Rectal smooth muscle tissue (tissue), 1 donor: ENCODE measurements at regions not wholly inside any gene's neighbourhood (a gene's known extent, or its start where the extent isn't known, plus 50 kb on each side); places are given as distances from the start of the nearest gene placed in this dataset.

Experiments
- H3K27ac ChIP-seq: one replicate; pipeline ENCODE4 v1.7.0; 2013; ENCODE audit warnings: low read depth, low read length, inconsistent platforms
- H3K27me3 ChIP-seq: one replicate; pipeline ENCODE4 v1.7.0; 2013; ENCODE audit warnings: low read length; ENCODE audit not compliant: control insufficient read depth, insufficient read depth
- H3K36me3 ChIP-seq: one replicate; pipeline ENCODE4 v1.7.0; 2013; ENCODE audit warnings: low read length; ENCODE audit not compliant: control insufficient read depth, insufficient read depth
- H3K4me1 ChIP-seq: one replicate; pipeline ENCODE4 v1.7.0; 2013; ENCODE audit warnings: low read length; ENCODE audit not compliant: control insufficient read depth, insufficient read depth
- H3K4me3 ChIP-seq: one replicate; pipeline ENCODE4 v1.7.0; 2013; ENCODE audit warnings: low read length
- H3K9ac ChIP-seq: one replicate; pipeline ENCODE4 v1.7.0; 2013; ENCODE audit warnings: low read length

DNA sequence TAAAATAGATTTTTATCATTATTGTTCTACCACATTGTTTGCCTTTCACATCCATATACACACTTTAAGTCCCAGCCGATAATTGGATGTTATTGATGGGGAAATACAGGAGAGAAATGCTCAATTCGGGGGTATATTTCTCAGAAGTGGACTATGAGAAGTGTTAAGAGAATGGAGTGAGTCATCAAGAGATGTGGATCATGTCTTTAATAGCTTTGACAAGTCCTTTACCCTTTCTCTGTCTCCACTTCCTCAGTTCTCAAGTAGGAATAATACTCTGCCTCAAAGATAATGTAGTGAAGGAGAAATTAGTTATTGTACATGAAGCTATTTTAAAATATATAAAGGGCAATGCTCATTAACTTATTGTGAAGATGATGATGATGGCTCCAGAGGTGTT, 1017.6 kb upstream of the PIK3C3 start:
- no peak overlapping the region for H3K4me3 ChIP-seq
- no peak overlapping the region for H3K9ac ChIP-seq
- no peaks in the 10 kb centered on the region for H3K36me3 ChIP-seq

DNA sequence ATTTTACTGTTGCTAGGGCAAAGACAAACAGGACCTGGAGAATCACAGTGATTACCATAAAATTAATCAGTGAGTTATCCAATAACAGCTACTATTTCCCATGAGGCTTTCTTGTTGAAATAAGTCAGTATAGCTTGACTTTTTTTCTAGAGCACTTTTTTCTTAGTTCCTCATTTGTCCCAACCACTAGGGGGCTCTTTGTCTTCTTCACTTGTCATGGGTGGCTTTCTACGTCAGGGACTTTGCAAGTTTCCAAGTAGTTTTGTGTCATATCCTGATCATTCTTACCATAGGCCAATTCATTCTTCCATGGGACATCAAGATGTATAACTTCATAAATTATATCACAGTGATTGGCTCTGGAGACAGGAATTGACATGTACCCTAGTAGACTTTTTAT, 1019.6 kb upstream of the PIK3C3 start:
- Histone ChIP-seq H3K36me3 (no peaks in the 10 kb centered on the region), H3K4me3 (no peak overlapping the region), H3K9ac (no peak overlapping the region), H3K4me1 (no peaks in the 10 kb centered on the region), H3K27ac (no peak overlapping the region), H3K27me3 (no peaks in the 10 kb centered on the region)

More for the DNA sequence above, 1017.6 kb upstream of the PIK3C3 start:
- no peak overlapping the region for H3K27ac ChIP-seq
- no peaks in the 10 kb centered on the region for H3K27me3 ChIP-seq
- no peaks in the 10 kb centered on the region for H3K4me1 ChIP-seq

GRCh38 chr18:40932862-40933261, 1022.2 kb upstream of the PIK3C3 start:
- Histone ChIP-seq H3K27me3 (no peaks in the 10 kb centered on the region), H3K4me3 (no peak overlapping the region), H3K36me3 (no peaks in the 10 kb centered on the region), H3K9ac (no peak overlapping the region), H3K27ac (no peak overlapping the region), H3K4me1 (no peaks in the 10 kb centered on the region)

- Histone ChIP-seq H3K4me3 (no peak overlapping the region), H3K4me1 (no peaks in the 10 kb centered on the region), H3K27ac (no peak overlapping the region), H3K27me3 (no peaks in the 10 kb centered on the region), H3K36me3 (no peaks in the 10 kb centered on the region), H3K9ac (no peak overlapping the region)
These were observed 1024.7 kb upstream of the PIK3C3 start for GRCh38 chr18:40930211-40930882.

GRCh38 chr18:40929399-40929798, 1025.6 kb upstream of the PIK3C3 start:
- no peaks in the 10 kb centered on the region for H3K4me1 ChIP-seq
- H3K27ac ChIP-seq = no peak overlapping the region
- no peaks in the 10 kb centered on the region for H3K36me3 ChIP-seq
- no peaks in the 10 kb centered on the region for H3K27me3 ChIP-seq
- H3K9ac ChIP-seq = no peak overlapping the region
- no peak overlapping the region for H3K4me3 ChIP-seq

GRCh38 chr18:40926679-40927078, 1028.4 kb upstream of the PIK3C3 start:
- Histone ChIP-seq H3K36me3 (no peaks in the 10 kb centered on the region), H3K4me3 (no peak overlapping the region), H3K4me1 (no peaks in the 10 kb centered on the region), H3K27ac (no peak overlapping the region), H3K27me3 (no peaks in the 10 kb centered on the region), H3K9ac (no peak overlapping the region)

DNA sequence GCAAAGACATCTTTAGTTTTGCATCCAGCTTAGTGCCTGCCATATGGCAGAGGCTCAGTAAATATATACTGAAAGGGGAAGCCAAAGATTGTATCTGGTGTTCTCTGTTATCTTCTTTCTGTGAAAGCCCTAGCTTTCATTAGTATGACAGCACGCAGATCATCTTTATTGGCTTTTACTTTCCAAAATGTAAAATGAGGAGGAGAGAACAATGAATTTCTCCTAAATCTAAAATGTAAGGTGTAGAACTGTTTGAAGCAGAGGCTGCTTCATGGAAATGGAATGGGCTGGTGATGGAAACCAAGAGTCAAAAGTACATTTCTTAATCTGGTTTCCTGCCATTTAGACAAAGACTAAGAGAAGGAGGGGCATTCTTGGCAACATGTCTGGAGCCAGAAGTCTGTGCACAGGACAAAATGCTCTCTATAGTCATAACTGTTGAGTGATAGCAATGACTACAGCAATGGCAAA, 1029.9 kb upstream of the PIK3C3 start:
- Histone ChIP-seq H3K27ac (no peak overlapping the region), H3K9ac (no peak overlapping the region), H3K36me3 (no peaks in the 10 kb centered on the region), H3K27me3 (no peaks in the 10 kb centered on the region), H3K4me3 (no peak overlapping the region), H3K4me1 (no peaks in the 10 kb centered on the region)

- Histone ChIP-seq H3K4me3 (no peak overlapping the region), H3K27me3 (no peaks in the 10 kb centered on the region), H3K27ac (no peak overlapping the region), H3K4me1 (no peaks in the 10 kb centered on the region), H3K36me3 (no peaks in the 10 kb centered on the region), H3K9ac (no peak overlapping the region)
These were observed 1033.0 kb upstream of the PIK3C3 start for GRCh38 chr18:40921845-40922629.

- Histone ChIP-seq H3K9ac (no peak overlapping the region), H3K4me3 (no peak overlapping the region), H3K36me3 (no peaks in the 10 kb centered on the region), H3K27ac (no peak overlapping the region), H3K4me1 (no peaks in the 10 kb centered on the region), H3K27me3 (no peaks in the 10 kb centered on the region)
These were observed 1038.0 kb upstream of the PIK3C3 start for GRCh38 chr18:40917056-40917455.

DNA sequence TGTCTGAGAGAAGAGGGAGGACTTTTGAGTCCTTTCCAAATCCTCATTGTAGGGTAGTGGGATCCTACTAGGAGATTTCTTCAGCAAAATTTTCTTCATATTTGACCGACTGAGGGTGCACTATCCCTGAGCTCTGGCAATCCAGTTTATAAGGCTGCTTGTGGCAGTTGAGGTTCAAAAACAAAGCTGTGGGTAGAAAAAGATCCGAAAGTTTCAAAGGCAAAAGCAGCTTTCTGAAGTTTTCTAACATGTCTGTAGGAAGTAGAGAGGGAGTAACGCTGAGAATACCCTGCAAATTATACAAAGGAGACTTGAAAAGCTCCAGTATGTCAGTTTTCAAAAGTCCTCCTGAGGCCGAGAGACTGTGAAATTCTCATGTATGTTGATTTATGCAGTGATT, 1039.3 kb upstream of the PIK3C3 start:
- no peak overlapping the region for H3K9ac ChIP-seq
- no peak overlapping the region for H3K4me3 ChIP-seq
- no peak overlapping the region for H3K27ac ChIP-seq

DNA sequence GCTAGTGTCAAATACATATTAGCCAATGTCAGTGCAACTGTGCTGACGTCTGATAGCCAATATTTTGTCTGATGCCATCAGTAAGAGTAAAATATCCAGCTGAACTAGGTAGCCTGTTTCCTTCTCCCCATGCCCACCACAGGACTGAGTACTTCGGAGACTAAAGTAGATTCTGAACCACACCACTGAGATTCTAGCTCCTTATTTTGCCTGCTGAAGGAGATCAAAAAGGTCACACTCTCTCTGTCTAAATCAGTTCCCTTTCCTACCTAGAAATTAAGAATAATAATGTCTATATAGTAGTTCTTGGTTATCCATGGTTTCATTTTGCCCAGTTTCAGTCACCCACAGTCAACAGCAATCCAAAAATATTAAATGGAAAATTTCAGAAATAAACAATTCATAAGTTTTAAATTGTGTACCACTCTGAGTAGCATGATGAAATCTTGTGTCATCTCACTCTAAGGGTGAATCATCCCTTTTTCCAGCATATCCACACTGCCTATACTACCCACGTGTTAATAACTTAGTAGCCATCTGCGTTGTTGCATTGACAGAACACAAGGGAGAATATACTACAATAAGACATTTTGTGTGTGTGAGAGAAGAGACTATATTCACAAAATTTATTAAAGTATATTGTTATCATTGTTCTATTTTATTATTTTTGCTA, 1043.3 kb upstream of the PIK3C3 start:
- Histone ChIP-seq H3K4me1 (no peaks in the 10 kb centered on the region), H3K9ac (no peak overlapping the region), H3K4me3 (no peak overlapping the region), H3K36me3 (no peaks in the 10 kb centered on the region), H3K27me3 (no peaks in the 10 kb centered on the region), H3K27ac (no peak overlapping the region)

More for the DNA sequence above, 1039.3 kb upstream of the PIK3C3 start:
- Histone ChIP-seq H3K27me3 (no peaks in the 10 kb centered on the region), H3K4me1 (no peaks in the 10 kb centered on the region), H3K36me3 (no peaks in the 10 kb centered on the region)

GRCh38 chr18:40911041-40911440, 1044.0 kb upstream of the PIK3C3 start:
- Histone ChIP-seq H3K27me3 (no peaks in the 10 kb centered on the region), H3K9ac (no peak overlapping the region), H3K4me1 (no peaks in the 10 kb centered on the region), H3K4me3 (no peak overlapping the region), H3K36me3 (no peaks in the 10 kb centered on the region), H3K27ac (no peak overlapping the region)
